ENCODE measurements at regions not wholly inside any gene's neighbourhood (a gene's known extent, or its start where the extent isn't known, plus 50 kb on each side); places are given as distances from the start of the nearest gene placed in this dataset.

- TF ChIP-seq SMAD5 (IDR thresholded peaks at IDR 0.05; ENCODE audit: low read depth) (no peak), CBX5 (IDR thresholded peaks at IDR 0.05; ENCODE audit: low read depth) (no peak)
Observed at GRCh38 chr12:111035578-111036301, 115.4 kb upstream of the MYL2 start (continued).

GRCh38 chr12:111034886-111035577 is 114.7 kb upstream of the MYL2 start:
- Histone ChIP-seq H3K27ac (ENCODE audit: control insufficient read depth, insufficient read depth) (no peak overlapping the region), H3K4me1 (ENCODE audit: control insufficient read depth, insufficient read depth, low read length) (no peaks in the 10 kb centered on the region), H3K4me3 (no peak overlapping the region), H2AFZ (ENCODE audit: control insufficient read depth, low read depth, low read length) (no peak overlapping the region), H3K79me2 (ENCODE audit: control insufficient read depth, insufficient read depth, low read length) (no peaks in the 10 kb centered on the region), H3K27me3 (replicated peaks in 1 of 2; ENCODE audit: control insufficient read depth in 2 of 2, insufficient read depth in 2 of 2, low read length in 1 of 2) (peaks cover 9 to 22% of the 10 kb centered on the region in 2 experiments), H3K36me3 (ENCODE audit: control insufficient read depth in 2 of 2, insufficient read depth in 2 of 2, low read length in 1 of 2) (no peaks in the 10 kb centered on the region), H3K9me3 (replicated peaks; ENCODE audit: control insufficient read depth, insufficient read depth, low read length) (no peaks in the 10 kb centered on the region), H3K4me2 (ENCODE audit: control insufficient read depth, insufficient read depth) (no peak overlapping the region), H3K9ac (ENCODE audit: control insufficient read depth, insufficient read depth, low read length) (no peak overlapping the region), H4K20me1 (ENCODE audit: control insufficient read depth, insufficient read depth) (no peaks in the 10 kb centered on the region)
- no peak for TF ChIP-seq MEF2B (IDR thresholded peaks at IDR 0.05; ENCODE audit: partially characterized antibody, poor library complexity, severe bottlenecking)
- intact Hi-C loops (cut with micrococcal nuclease; ENCODE audit: unreplicated experiment): no loop called here
- SMC1A ChIA-PET (ENCODE audit: uncharacterized antibody, unreplicated experiment): no interaction called here
- CTCF ChIA-PET: no interaction called here
- DNase-seq (ENCODE audit: low read depth, low spot score) (no peak), FAIRE-seq (no peak), ATAC-seq (no peak)
- in situ Hi-C loops (cut with MboI): no loop called here
- RAD21 ChIA-PET (ENCODE audit: unreplicated experiment): no interaction called here
- no TSS peak for BruUV-seq (replicated peaks)
- 15% methylated on average over 34 of the region's 50 CpGs for WGBS (ENCODE audit: insufficient coverage, insufficient replicate concordance, low lambda C conversion rate, missing lambda C conversion rate)
- POLR2A ChIA-PET: no interaction called here
